Hepatocyte (in vitro differentiated cells): ENCODE measurements at regions not wholly inside any gene's neighbourhood (a gene's known extent, or its start where the extent isn't known, plus 50 kb on each side); places are given as distances from the start of the nearest gene placed in this dataset.

ENCODE experiments used
- DNase-seq: peaks from one replicate; pipeline ENCODE4 v3.0.0-alpha.2; 2016; ENCODE audit warnings: low spot score
- H2AFZ ChIP-seq: fragments of 200-600 bp; sonication (generic); 2 replicates; pipeline ENCODE4 v1.6.0; 2016; ENCODE audit warnings: antibody characterized with exemption, mild to moderate bottlenecking
- H3K27ac ChIP-seq: fragments of 200-600 bp; sonication (generic); 2 replicates; pipeline ENCODE4 v1.5.1; 2016; ENCODE audit warnings: mild to moderate bottlenecking
- H3K27me3 ChIP-seq: fragments of 200-600 bp; sonication (generic); 2 replicates; pipeline ENCODE4 v1.6.1; 2016
- H3K36me3 ChIP-seq: fragments of 200-600 bp; sonication (generic); replicated peaks from 2 replicates; pipeline ENCODE4 v1.5.1; 2016; ENCODE audit warnings: low read depth; ENCODE audit not compliant: insufficient read depth
- H3K4me1 ChIP-seq: fragments of 200-600 bp; sonication (generic); 2 replicates; pipeline ENCODE4 v1.5.1; 2016; ENCODE audit warnings: mild to moderate bottlenecking, moderate library complexity; ENCODE audit not compliant: insufficient read depth
- H3K4me2 ChIP-seq: fragments of 200-600 bp; sonication (generic); 2 replicates; pipeline ENCODE4 v1.6.0; 2016
- H3K4me3 ChIP-seq: fragments of 200-600 bp; sonication (generic); 2 replicates; pipeline ENCODE4 v1.5.1; 2016; ENCODE audit warnings: mild to moderate bottlenecking
- H3K79me2 ChIP-seq: fragments of 200-600 bp; sonication (generic); 2 replicates; pipeline ENCODE4 v1.6.0; 2017; ENCODE audit warnings: mild to moderate bottlenecking
- H3K9me2 ChIP-seq: fragments of 200-600 bp; sonication (generic); replicated peaks from 2 replicates; pipeline ENCODE4 v1.6.0; 2017; ENCODE audit warnings: mild to moderate bottlenecking; ENCODE audit not compliant: insufficient read depth
- H3K9me3 ChIP-seq: fragments of 200-600 bp; sonication (generic); 2 replicates; pipeline ENCODE4 v1.5.1; 2016; ENCODE audit warnings: low read depth, mild to moderate bottlenecking
- H4K20me1 ChIP-seq: fragments of 200-600 bp; sonication (generic); 2 replicates; pipeline ENCODE4 v1.6.0; 2016; ENCODE audit warnings: mild to moderate bottlenecking; ENCODE audit not compliant: insufficient read depth, poor library complexity, severe bottlenecking
- CTCF ChIP-seq: fragments of 200-600 bp; sonication (generic); IDR thresholded peaks from 2 replicates; pipeline ENCODE4 v1.5.1; 2016; ENCODE audit warnings: antibody characterized with exemption, mild to moderate bottlenecking; ENCODE audit not compliant: poor library complexity
- EZH2 ChIP-seq: fragments of 200-600 bp; sonication (generic); IDR thresholded peaks from 2 replicates; pipeline ENCODE4 v1.6.1; 2016; ENCODE audit warnings: antibody characterized with exemption, mild to moderate bottlenecking, borderline replicate concordance
- EZH2phosphoT487 ChIP-seq: fragments of 200-600 bp; sonication (generic); IDR thresholded peaks from one replicate; pipeline ENCODE4 v1.6.1; 2018; ENCODE audit warnings: antibody characterized with exemption, mild to moderate bottlenecking, low read depth, moderate library complexity; ENCODE audit not compliant: unreplicated experiment, severe bottlenecking
- WGBS: methylation state at CpG from one replicate; pipeline ENCODE4 v1.1.6; 2016; ENCODE audit warnings: low lambda C conversion rate; ENCODE audit errors: missing lambda C conversion rate; 5-methylcytosine and 5-hydroxymethylcytosine counted together

GRCh38 chr2:230661072-230661957 lies 51.3 kb upstream of the CAB39 start:
- Histone ChIP-seq H3K27me3 (no peaks in the 10 kb centered on the region), H3K9me3 (no peaks in the 10 kb centered on the region), H4K20me1 (no peaks in the 10 kb centered on the region), H3K36me3 (no peaks in the 10 kb centered on the region), H3K79me2 (no peaks in the 10 kb centered on the region), H3K27ac (no peak overlapping the region), H3K4me1 (no peaks in the 10 kb centered on the region), H2AFZ (no peak overlapping the region), H3K4me2 (no peak overlapping the region), H3K4me3 (no peak overlapping the region), H3K9me2 (no peaks in the 10 kb centered on the region)
- no peak for DNase-seq
- TF ChIP-seq EZH2phosphoT487 (no peak), EZH2 (no peak), CTCF (no peak)
- WGBS, result 91% methylated on average over 8 of the region's 8 CpGs
